WTC11 (cell line): ENCODE measurements at regions not wholly inside any gene's neighbourhood (a gene's known extent, or its start where the extent isn't known, plus 50 kb on each side); places are given as distances from the start of the nearest gene placed in this dataset.

Experiments used
- ATAC-seq: fragments of 200-7000 bp; cut with Tn5 transposase; 2 replicates; pipeline ENCODE4 v1.10.0; 2021; ENCODE audit warnings: mild to moderate bottlenecking, moderate library complexity
- CTCF ChIA-PET: fragments of 300-600 bp; sonication (Branson Sonifier 250); formaldehyde crosslinking; loops from one replicate; lab custom pipeline; 2021; ENCODE audit warnings: antibody characterized with exemption; lab: Charles Lee
- POLR2A ChIA-PET: fragments of 350-600 bp; sonication (Branson Sonifier 250); formaldehyde crosslinking; loops from one replicate; lab custom pipeline; 2021; ENCODE audit warnings: antibody characterized with exemption; lab: Charles Lee
- DNase-seq: peaks from one replicate; pipeline ENCODE4 v3.0.0; 2021; ENCODE audit warnings: low spot score
- H3K27ac Mint-ChIP-seq: 2 replicates; pipeline ENCODE4 v1.8.0; 2021; ENCODE audit warnings: mixed read lengths
- H3K27me3 Mint-ChIP-seq: 2 replicates; pipeline ENCODE4 v1.8.0; 2021; ENCODE audit warnings: low read depth, mild to moderate bottlenecking, moderate library complexity, mixed read lengths
- H3K36me3 Mint-ChIP-seq: 2 replicates; pipeline ENCODE4 v1.8.0; 2021; ENCODE audit warnings: mixed read lengths
- H3K4me1 Mint-ChIP-seq: 2 replicates; pipeline ENCODE4 v1.8.0; 2022; ENCODE audit warnings: mixed read lengths
- H3K4me3 Mint-ChIP-seq: 2 replicates; pipeline ENCODE4 v1.8.0; 2021; ENCODE audit warnings: mild to moderate bottlenecking, moderate library complexity, mixed read lengths
- H3K9me3 Mint-ChIP-seq: 2 replicates; pipeline ENCODE4 v1.8.0; 2021; ENCODE audit warnings: mixed read lengths
- ATF6 ChIP-seq: sonication (generic); formaldehyde crosslinking; IDR thresholded peaks from 2 replicates; pipeline ENCODE4 v1.8.1; 2023; ENCODE audit warnings: mild to moderate bottlenecking, missing genetic modification reagents
- CREB1 ChIP-seq: sonication (generic); formaldehyde crosslinking; IDR thresholded peaks from 2 replicates; pipeline ENCODE4 v1.8.0; 2023; ENCODE audit warnings: mild to moderate bottlenecking, missing genetic modification reagents
- ETV6 ChIP-seq: sonication (generic); formaldehyde crosslinking; IDR thresholded peaks from 2 replicates; pipeline ENCODE4 v1.8.1; 2022; ENCODE audit warnings: mild to moderate bottlenecking, missing genetic modification reagents
- FOXK1 ChIP-seq: sonication (generic); formaldehyde crosslinking; IDR thresholded peaks from 2 replicates; pipeline ENCODE4 v1.8.0; 2022; ENCODE audit warnings: mild to moderate bottlenecking, moderate library complexity, missing genetic modification reagents
- GABPB1 ChIP-seq: sonication (generic); formaldehyde crosslinking; IDR thresholded peaks from 2 replicates; pipeline ENCODE4 v1.8.1; 2023; ENCODE audit warnings: mild to moderate bottlenecking, missing genetic modification reagents
- GTF2I ChIP-seq: fragments of 250-450 bp; sonication (Bioruptor Pico); conservative IDR thresholded peaks from 2 replicates; pipeline ENCODE4 v1.4.0; 2021; ENCODE audit warnings: mild to moderate bottlenecking
- HMGXB4 ChIP-seq: sonication (generic); formaldehyde crosslinking; IDR thresholded peaks from 2 replicates; pipeline ENCODE4 v1.8.1; 2023; ENCODE audit warnings: mild to moderate bottlenecking, moderate library complexity, missing genetic modification reagents
- KAT7 ChIP-seq: sonication (generic); formaldehyde crosslinking; IDR thresholded peaks from 2 replicates; pipeline ENCODE4 v1.8.1; 2023; ENCODE audit warnings: missing genetic modification reagents, mild to moderate bottlenecking, borderline replicate concordance
- MYBL2 ChIP-seq: sonication (generic); formaldehyde crosslinking; IDR thresholded peaks from 2 replicates; pipeline ENCODE4 v1.8.1; 2023; ENCODE audit warnings: mild to moderate bottlenecking, moderate library complexity, missing genetic modification reagents
- OVOL2 ChIP-seq: fragments of 250-450 bp; sonication (Bioruptor Pico); IDR thresholded peaks from 2 replicates; pipeline ENCODE4 v1.9.0; 2021; ENCODE audit warnings: mild to moderate bottlenecking, borderline replicate concordance
- SMAD3 ChIP-seq: sonication (generic); formaldehyde crosslinking; IDR thresholded peaks from 2 replicates; pipeline ENCODE4 v1.8.0; 2022; ENCODE audit warnings: missing genetic modification reagents, mild to moderate bottlenecking, borderline replicate concordance
- ZBTB21 ChIP-seq: sonication (generic); formaldehyde crosslinking; IDR thresholded peaks from 2 replicates; pipeline ENCODE4 v1.8.1; 2023; ENCODE audit warnings: mild to moderate bottlenecking, missing genetic modification reagents, borderline replicate concordance
- ZNF121 ChIP-seq: sonication (generic); formaldehyde crosslinking; IDR thresholded peaks from 2 replicates; pipeline ENCODE4 v1.8.0; 2023; ENCODE audit warnings: missing genetic modification reagents
- ZNF232 ChIP-seq: sonication (generic); formaldehyde crosslinking; IDR thresholded peaks from 2 replicates; pipeline ENCODE4 v1.8.0; 2022; ENCODE audit warnings: mild to moderate bottlenecking, missing genetic modification reagents
- ZNF425 ChIP-seq: fragments of 250-450 bp; sonication (Bioruptor Pico); conservative IDR thresholded peaks from 2 replicates; pipeline ENCODE4 v1.9.0; 2021; ENCODE audit warnings: mild to moderate bottlenecking
- ZNF532 ChIP-seq: fragments of 250-450 bp; sonication (Bioruptor Pico); IDR thresholded peaks from 2 replicates; pipeline ENCODE4 v1.9.0; 2021; ENCODE audit warnings: mild to moderate bottlenecking, borderline replicate concordance
- ZSCAN18 ChIP-seq: fragments of 250-450 bp; sonication (Bioruptor Pico); IDR thresholded peaks from 2 replicates; pipeline ENCODE4 v2.1.2; 2022; ENCODE audit warnings: mild to moderate bottlenecking, moderate library complexity
- TF ChIP-seq, protein P1 (sequence below): sonication (generic); formaldehyde crosslinking; IDR thresholded peaks from 2 replicates; pipeline ENCODE4 v1.8.1; 2022; ENCODE audit warnings: low read depth, mild to moderate bottlenecking, moderate library complexity, missing genetic modification reagents, borderline replicate concordance
- TF ChIP-seq, protein P2 (sequence below): sonication (generic); formaldehyde crosslinking; IDR thresholded peaks from 2 replicates; pipeline ENCODE4 v1.8.1; 2022; ENCODE audit warnings: mild to moderate bottlenecking, moderate library complexity, missing genetic modification reagents

DNA sequence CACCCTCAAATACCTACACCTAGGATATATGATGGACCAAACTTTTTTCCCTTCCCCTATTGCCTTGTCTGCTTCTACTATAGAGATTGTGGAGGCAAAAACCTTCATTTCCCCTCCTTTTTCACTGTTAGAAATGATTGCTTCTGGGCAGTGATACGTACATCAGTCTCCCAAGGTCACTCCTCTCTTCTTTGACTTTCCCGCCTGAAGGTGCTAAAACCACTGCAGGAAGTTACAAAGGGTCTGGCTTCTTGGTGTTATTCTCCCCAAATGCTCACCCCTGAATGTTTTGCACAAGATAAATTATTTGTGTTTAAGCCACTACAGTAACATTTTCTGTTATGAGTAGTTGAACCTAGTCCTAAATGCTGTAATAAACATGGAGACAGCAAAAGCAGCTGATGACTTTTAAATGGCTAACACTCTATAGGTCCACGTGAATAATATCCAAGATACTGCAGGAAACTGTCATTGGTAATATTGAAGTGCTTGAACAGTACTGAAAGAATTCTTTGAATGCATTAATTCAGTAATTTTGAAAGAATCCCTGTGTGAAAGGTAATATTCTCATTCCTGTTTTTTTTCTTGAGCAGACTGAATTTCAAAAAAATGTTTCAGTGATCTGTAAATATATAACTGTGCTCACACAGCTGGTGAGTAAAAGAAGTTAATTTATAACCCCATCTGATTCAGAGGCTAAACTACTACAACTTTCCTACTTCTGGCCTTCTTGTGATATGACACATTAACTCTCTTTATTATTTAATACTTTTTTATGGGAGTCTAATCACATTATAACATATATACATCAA, 865.1 kb downstream of the EFNB2 start (continued):
- TF ChIP-seq, protein P1, sequence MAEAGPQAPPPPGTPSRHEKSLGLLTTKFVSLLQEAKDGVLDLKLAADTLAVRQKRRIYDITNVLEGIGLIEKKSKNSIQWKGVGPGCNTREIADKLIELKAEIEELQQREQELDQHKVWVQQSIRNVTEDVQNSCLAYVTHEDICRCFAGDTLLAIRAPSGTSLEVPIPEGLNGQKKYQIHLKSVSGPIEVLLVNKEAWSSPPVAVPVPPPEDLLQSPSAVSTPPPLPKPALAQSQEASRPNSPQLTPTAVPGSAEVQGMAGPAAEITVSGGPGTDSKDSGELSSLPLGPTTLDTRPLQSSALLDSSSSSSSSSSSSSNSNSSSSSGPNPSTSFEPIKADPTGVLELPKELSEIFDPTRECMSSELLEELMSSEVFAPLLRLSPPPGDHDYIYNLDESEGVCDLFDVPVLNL (CRISPR knock-in tag), result no peak
- TF ChIP-seq SMAD3 (CRISPR knock-in tag) (no peak), ZNF121 (CRISPR knock-in tag) (no peak), ATF6 (CRISPR knock-in tag) (no peak), GTF2I (CRISPR knock-in tag) (no peak), KAT7 (CRISPR knock-in tag) (no peak), GABPB1 (CRISPR knock-in tag) (no peak), HMGXB4 (no peak)

GRCh38 chr13:105665284-105665683, 870.2 kb downstream of the EFNB2 start:
- no peak for DNase-seq
- Mint-ChIP-seq H3K36me3 (no peaks in the 10 kb centered on the region), H3K27me3 (no peaks in the 10 kb centered on the region), H3K9me3 (0 out of 2 replicates have a peak, but pooled peaks cover 3% of the 10 kb centered on the region), H3K27ac (no peak overlapping the region), H3K4me3 (no peak overlapping the region), H3K4me1 (no peaks in the 10 kb centered on the region)
- no peak for ATAC-seq
- POLR2A ChIA-PET, result no interaction called here
- CTCF ChIA-PET, result no interaction called here
- TF ChIP-seq ZNF532 (CRISPR knock-in tag) (no peak), ZNF425 (CRISPR knock-in tag) (no peak), ZBTB21 (CRISPR knock-in tag) (no peak), ETV6 (CRISPR knock-in tag) (no peak), ZSCAN18 (no peak), FOXK1 (CRISPR knock-in tag) (no peak), MYBL2 (CRISPR knock-in tag) (no peak), GABPB1 (CRISPR knock-in tag) (no peak), CREB1 (CRISPR knock-in tag) (no peak), OVOL2 (CRISPR knock-in tag) (no peak), ZNF232 (CRISPR knock-in tag) (no peak)
- TF ChIP-seq, protein P2, sequence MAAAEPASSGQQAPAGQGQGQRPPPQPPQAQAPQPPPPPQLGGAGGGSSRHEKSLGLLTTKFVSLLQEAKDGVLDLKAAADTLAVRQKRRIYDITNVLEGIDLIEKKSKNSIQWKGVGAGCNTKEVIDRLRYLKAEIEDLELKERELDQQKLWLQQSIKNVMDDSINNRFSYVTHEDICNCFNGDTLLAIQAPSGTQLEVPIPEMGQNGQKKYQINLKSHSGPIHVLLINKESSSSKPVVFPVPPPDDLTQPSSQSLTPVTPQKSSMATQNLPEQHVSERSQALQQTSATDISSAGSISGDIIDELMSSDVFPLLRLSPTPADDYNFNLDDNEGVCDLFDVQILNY (CRISPR knock-in tag), result no peak
